ENCODE measurements at regions not wholly inside any gene's neighbourhood (a gene's known extent, or its start where the extent isn't known, plus 50 kb on each side); places are given as distances from the start of the nearest gene placed in this dataset.
"Not testable (repeated sequence)": the region's sequence is repeated elsewhere in the genome, so short reads cannot be mapped to it uniquely, and the experiment has no call there.

DNA sequence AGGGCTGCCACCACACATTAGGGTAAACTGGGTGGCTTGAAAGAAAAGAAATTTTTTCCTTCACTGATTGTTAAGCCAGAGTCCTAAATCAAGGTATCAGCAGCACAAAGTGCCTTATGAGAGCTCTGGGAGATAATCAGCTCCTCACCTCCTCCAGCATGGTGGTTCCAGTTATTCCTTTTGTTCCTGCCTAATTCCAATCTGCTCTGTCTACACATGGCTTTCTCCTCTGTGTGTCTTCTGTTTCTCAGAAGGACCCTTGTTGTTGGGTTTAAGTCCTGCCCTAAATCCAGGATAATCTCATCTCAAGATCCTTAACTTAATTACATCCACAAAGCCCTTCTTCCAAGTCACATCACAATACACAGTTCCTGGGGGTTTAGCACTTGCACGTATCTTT is 1352.0 kb upstream of the CDH9 start:
- Histone ChIP-seq H2BK15ac (ENCODE audit: low read depth, poor library complexity, severe bottlenecking) (no peak overlapping the region), H3K4me1 (ENCODE audit: control insufficient read depth, insufficient read depth, low read depth, low read length) (no peaks in the 10 kb centered on the region), H3K9ac (ENCODE audit: low read length) (no peak overlapping the region), H3K27ac (ENCODE audit: low read length, poor library complexity, severe bottlenecking) (no peak overlapping the region), H3K23ac (ENCODE audit: low read length in 2 of 2) (no peak overlapping the region), H2BK12ac (ENCODE audit: low read length in 2 of 2) (no peak overlapping the region), H3K36me3 (ENCODE audit: control insufficient read depth in 1 of 2, insufficient read depth in 2 of 2, low read depth in 1 of 2, low read length in 2 of 2) (no peaks in the 10 kb centered on the region), H2AFZ (ENCODE audit: low read depth, low read length) (no peak overlapping the region), H3K79me1 (replicated peaks; ENCODE audit: low read length, poor library complexity, severe bottlenecking) (no peaks in the 10 kb centered on the region), H4K91ac (ENCODE audit: low read length) (no peak overlapping the region), H2AK5ac (ENCODE audit: low read length, severe bottlenecking) (no peak overlapping the region), H3K18ac (ENCODE audit: low read depth in 1 of 2, low read length in 2 of 2) (no peak overlapping the region), H3K27me3 (ENCODE audit: control insufficient read depth in 1 of 2, insufficient read depth in 1 of 2, low read length in 2 of 2) (no peaks in the 10 kb centered on the region), H3K4ac (ENCODE audit: low read depth in 1 of 2, low read length in 2 of 2) (no peak overlapping the region), H3K4me2 (ENCODE audit: low read length, poor library complexity, severe bottlenecking) (no peak overlapping the region), H2BK120ac (ENCODE audit: low read depth, low read length) (no peak overlapping the region), H3K14ac (ENCODE audit: low read length in 2 of 2) (no peak overlapping the region), H3K9me3 (ENCODE audit: control insufficient read depth, low read length) (no peaks in the 10 kb centered on the region), H4K8ac (ENCODE audit: low read length) (no peak overlapping the region), H3K4me3 (ENCODE audit: insufficient read depth in 1 of 2, low read depth in 1 of 2, low read length in 2 of 2) (no peak overlapping the region), H2BK5ac (ENCODE audit: low read depth, low read length, poor library complexity, severe bottlenecking) (no peak overlapping the region)
- DNase-seq: no peak
- no CpG with 5 or more reads among the region's 1 CpG for WGBS

DNA sequence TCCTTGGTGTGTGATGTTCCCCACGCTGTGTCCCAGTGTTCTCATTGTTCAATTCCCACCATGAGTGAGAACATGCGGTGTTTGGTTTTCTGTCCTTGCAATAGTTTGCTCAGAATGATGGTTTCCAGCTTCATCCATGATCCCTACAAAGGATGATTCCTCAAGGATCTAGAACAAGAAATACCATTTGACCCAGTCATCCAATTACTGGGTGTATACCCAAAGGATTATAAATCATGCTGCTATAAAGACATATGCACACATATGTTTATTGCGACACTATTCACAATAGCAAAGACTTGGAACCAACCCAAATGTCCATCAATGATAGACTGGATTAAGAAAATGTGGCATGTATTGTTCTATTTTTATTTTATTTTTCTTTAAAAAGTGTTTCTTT is 1351.3 kb upstream of the CDH9 start:
- H3K27me3 ChIP-seq (ENCODE audit: control insufficient read depth in 1 of 2, insufficient read depth in 1 of 2, low read length in 2 of 2); H2AFZ ChIP-seq (ENCODE audit: low read depth, low read length); H2BK12ac ChIP-seq (ENCODE audit: low read length in 2 of 2); H3K4me2 ChIP-seq (ENCODE audit: low read length, poor library complexity, severe bottlenecking); H2BK15ac ChIP-seq (ENCODE audit: low read depth, poor library complexity, severe bottlenecking); H2AK5ac ChIP-seq (ENCODE audit: low read length, severe bottlenecking); H3K4ac ChIP-seq (ENCODE audit: low read depth in 1 of 2, low read length in 2 of 2); H3K27ac ChIP-seq (ENCODE audit: low read length, poor library complexity, severe bottlenecking); H3K79me1 ChIP-seq (replicated peaks; ENCODE audit: low read length, poor library complexity, severe bottlenecking); H2BK120ac ChIP-seq (ENCODE audit: low read depth, low read length); H3K4me1 ChIP-seq (ENCODE audit: control insufficient read depth, insufficient read depth, low read depth, low read length); H3K9ac ChIP-seq (ENCODE audit: low read length); H3K14ac ChIP-seq (ENCODE audit: low read length in 2 of 2); H4K91ac ChIP-seq (ENCODE audit: low read length); H4K8ac ChIP-seq (ENCODE audit: low read length); H3K18ac ChIP-seq (ENCODE audit: low read depth in 1 of 2, low read length in 2 of 2); DNase-seq; H2BK5ac ChIP-seq (ENCODE audit: low read depth, low read length, poor library complexity, severe bottlenecking); H3K23ac ChIP-seq (ENCODE audit: low read length in 2 of 2); H3K4me3 ChIP-seq (ENCODE audit: insufficient read depth in 1 of 2, low read depth in 1 of 2, low read length in 2 of 2); H3K36me3 ChIP-seq (ENCODE audit: control insufficient read depth in 1 of 2, insufficient read depth in 2 of 2, low read depth in 1 of 2, low read length in 2 of 2); H3K9me3 ChIP-seq (ENCODE audit: control insufficient read depth, low read length): not testable (repeated sequence)
- WGBS: 92% methylated on average over 2 of the region's 3 CpGs

DNA sequence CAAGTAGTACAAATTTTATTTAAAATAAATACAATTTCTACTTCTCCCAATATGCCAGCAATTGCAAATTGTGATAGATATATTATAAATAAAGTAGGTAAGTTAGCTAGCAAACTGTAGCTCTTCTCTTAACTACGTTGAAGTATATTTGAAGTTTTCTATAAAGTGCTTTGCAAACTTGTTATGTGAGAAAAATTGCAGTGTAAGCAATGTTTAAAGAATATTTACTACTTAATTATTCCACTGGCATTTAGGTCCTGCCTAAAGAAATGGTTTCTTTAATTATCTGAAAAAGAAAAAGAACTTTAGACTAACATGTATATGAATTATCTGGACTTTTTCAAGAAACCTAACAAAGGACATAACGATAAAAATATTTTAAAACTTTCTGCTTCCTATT is 1350.0 kb upstream of the CDH9 start:
- Histone ChIP-seq H2AFZ (ENCODE audit: low read depth, low read length) (no peak overlapping the region), H2BK120ac (ENCODE audit: low read depth, low read length) (no peak overlapping the region), H2BK5ac (ENCODE audit: low read depth, low read length, poor library complexity, severe bottlenecking) (no peak overlapping the region), H3K4ac (ENCODE audit: low read depth in 1 of 2, low read length in 2 of 2) (no peak overlapping the region), H3K27ac (ENCODE audit: low read length, poor library complexity, severe bottlenecking) (no peak overlapping the region), H2BK12ac (ENCODE audit: low read length in 2 of 2) (no peak overlapping the region), H3K4me3 (ENCODE audit: insufficient read depth in 1 of 2, low read depth in 1 of 2, low read length in 2 of 2) (no peak overlapping the region), H3K18ac (ENCODE audit: low read depth in 1 of 2, low read length in 2 of 2) (no peak overlapping the region), H4K91ac (ENCODE audit: low read length) (no peak overlapping the region), H3K9me3 (ENCODE audit: control insufficient read depth, low read length) (no peaks in the 10 kb centered on the region), H3K9ac (ENCODE audit: low read length) (no peak overlapping the region), H2BK15ac (ENCODE audit: low read depth, poor library complexity, severe bottlenecking) (no peak overlapping the region), H2AK5ac (ENCODE audit: low read length, severe bottlenecking) (no peak overlapping the region), H3K4me1 (ENCODE audit: control insufficient read depth, insufficient read depth, low read depth, low read length) (no peaks in the 10 kb centered on the region), H3K36me3 (ENCODE audit: control insufficient read depth in 1 of 2, insufficient read depth in 2 of 2, low read depth in 1 of 2, low read length in 2 of 2) (no peaks in the 10 kb centered on the region), H3K14ac (ENCODE audit: low read length in 2 of 2) (no peak overlapping the region), H3K27me3 (ENCODE audit: control insufficient read depth in 1 of 2, insufficient read depth in 1 of 2, low read length in 2 of 2) (no peaks in the 10 kb centered on the region), H3K4me2 (ENCODE audit: low read length, poor library complexity, severe bottlenecking) (no peak overlapping the region), H4K8ac (ENCODE audit: low read length) (no peak overlapping the region), H3K79me1 (replicated peaks; ENCODE audit: low read length, poor library complexity, severe bottlenecking) (no peaks in the 10 kb centered on the region), H3K23ac (ENCODE audit: low read length in 2 of 2) (no peak overlapping the region)
- WGBS: no CpG with 5 or more reads among the region's 2 CpGs
- DNase-seq: no peak

DNA sequence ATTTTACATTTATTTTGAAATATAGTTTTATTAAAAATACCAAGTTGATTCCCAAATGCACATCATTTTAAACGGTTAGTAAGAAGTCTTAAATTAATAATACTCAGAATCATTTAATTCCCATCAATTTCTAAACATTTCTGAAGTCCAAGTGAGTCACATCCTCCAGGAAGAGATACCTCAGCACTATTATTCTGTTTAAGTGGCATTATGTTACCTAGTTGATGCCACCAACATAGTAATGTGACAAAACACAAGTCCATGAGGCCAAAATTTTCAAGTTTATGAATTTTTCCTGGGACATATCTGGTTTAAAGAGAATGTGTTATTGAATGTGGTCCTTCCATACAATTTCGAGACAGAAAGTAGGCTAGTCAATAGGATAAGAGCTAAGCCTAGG is 1348.3 kb upstream of the CDH9 start:
- no CpG with 5 or more reads among the region's 2 CpGs for WGBS
- Histone ChIP-seq H4K91ac (ENCODE audit: low read length) (no peak overlapping the region), H3K9ac (ENCODE audit: low read length) (no peak overlapping the region), H3K27ac (ENCODE audit: low read length, poor library complexity, severe bottlenecking) (no peak overlapping the region), H2AFZ (ENCODE audit: low read depth, low read length) (no peak overlapping the region), H3K4ac (ENCODE audit: low read depth in 1 of 2, low read length in 2 of 2) (no peak overlapping the region), H3K4me1 (ENCODE audit: control insufficient read depth, insufficient read depth, low read depth, low read length) (no peaks in the 10 kb centered on the region), H4K8ac (ENCODE audit: low read length) (no peak overlapping the region), H3K4me3 (ENCODE audit: insufficient read depth in 1 of 2, low read depth in 1 of 2, low read length in 2 of 2) (no peak overlapping the region), H2BK15ac (ENCODE audit: low read depth, poor library complexity, severe bottlenecking) (no peak overlapping the region), H3K18ac (ENCODE audit: low read depth in 1 of 2, low read length in 2 of 2) (no peak overlapping the region), H3K14ac (ENCODE audit: low read length in 2 of 2) (no peak overlapping the region), H2BK120ac (ENCODE audit: low read depth, low read length) (no peak overlapping the region), H3K23ac (ENCODE audit: low read length in 2 of 2) (no peak overlapping the region), H3K36me3 (ENCODE audit: control insufficient read depth in 1 of 2, insufficient read depth in 2 of 2, low read depth in 1 of 2, low read length in 2 of 2) (no peaks in the 10 kb centered on the region), H3K9me3 (ENCODE audit: control insufficient read depth, low read length) (peaks cover under 1% of the 10 kb centered on the region), H2BK5ac (ENCODE audit: low read depth, low read length, poor library complexity, severe bottlenecking) (no peak overlapping the region), H3K4me2 (ENCODE audit: low read length, poor library complexity, severe bottlenecking) (no peak overlapping the region), H3K27me3 (ENCODE audit: control insufficient read depth in 1 of 2, insufficient read depth in 1 of 2, low read length in 2 of 2) (no peaks in the 10 kb centered on the region), H2AK5ac (ENCODE audit: low read length, severe bottlenecking) (no peak overlapping the region), H3K79me1 (replicated peaks; ENCODE audit: low read length, poor library complexity, severe bottlenecking) (no peaks in the 10 kb centered on the region), H2BK12ac (ENCODE audit: low read length in 2 of 2) (no peak overlapping the region)
- no peak for DNase-seq
